CMK (cell line): ENCODE measurements at regions not wholly inside any gene's neighbourhood (a gene's known extent, or its start where the extent isn't known, plus 50 kb on each side); places are given as distances from the start of the nearest gene placed in this dataset.

ENCODE experiments used
- DNase-seq: peaks from one replicate; pipeline ENCODE4 v3.0.0-alpha.2; 2010; ENCODE audit warnings: low read depth

- DNase-seq: no peak
Measured at GRCh38 chr9:115481769-115482168, 363.8 kb upstream of the TNC start.

GRCh38 chr9:115482747-115483146 is 364.8 kb upstream of the TNC start:
- no peak for DNase-seq

DNA sequence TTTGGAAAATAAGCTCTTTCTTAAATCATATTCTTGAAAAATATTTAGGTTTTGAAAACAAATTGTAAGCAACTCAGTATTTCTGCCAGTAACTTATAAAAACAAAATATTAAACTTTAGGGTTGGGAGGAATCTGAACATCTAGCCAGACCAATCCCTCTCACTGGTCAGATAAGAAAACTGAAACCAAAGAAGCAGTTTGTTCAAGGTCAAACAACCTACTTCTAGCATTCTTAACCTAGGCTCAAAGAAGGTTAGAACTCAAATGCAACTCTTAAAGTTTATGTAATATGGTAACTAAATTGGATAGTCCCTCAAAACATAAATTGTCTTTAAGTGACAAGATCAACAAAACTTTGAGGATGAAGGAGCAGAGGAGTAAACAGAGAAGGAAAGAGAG is 374.9 kb upstream of the TNC start:
- no peak for DNase-seq

DNA sequence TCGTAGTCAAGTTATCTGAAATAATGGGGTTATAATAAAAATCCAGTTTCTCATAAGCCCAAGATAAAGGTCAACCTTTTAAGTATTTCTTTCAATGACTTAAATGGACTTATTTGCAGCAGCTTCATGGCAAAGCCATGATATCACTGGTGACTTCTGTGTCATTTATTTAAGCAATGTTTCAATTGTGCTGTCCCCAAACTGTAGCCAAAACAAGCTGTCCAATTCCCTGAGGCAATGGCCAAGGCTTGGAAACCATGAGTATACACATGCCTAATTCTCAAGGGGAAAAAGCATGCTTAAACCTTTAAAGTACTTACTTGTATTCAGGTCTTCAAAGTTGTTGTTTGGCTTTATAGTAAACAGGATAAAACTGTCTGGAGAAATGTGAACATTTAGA is 376.4 kb upstream of the TNC start:
- DNase-seq: no peak

DNA sequence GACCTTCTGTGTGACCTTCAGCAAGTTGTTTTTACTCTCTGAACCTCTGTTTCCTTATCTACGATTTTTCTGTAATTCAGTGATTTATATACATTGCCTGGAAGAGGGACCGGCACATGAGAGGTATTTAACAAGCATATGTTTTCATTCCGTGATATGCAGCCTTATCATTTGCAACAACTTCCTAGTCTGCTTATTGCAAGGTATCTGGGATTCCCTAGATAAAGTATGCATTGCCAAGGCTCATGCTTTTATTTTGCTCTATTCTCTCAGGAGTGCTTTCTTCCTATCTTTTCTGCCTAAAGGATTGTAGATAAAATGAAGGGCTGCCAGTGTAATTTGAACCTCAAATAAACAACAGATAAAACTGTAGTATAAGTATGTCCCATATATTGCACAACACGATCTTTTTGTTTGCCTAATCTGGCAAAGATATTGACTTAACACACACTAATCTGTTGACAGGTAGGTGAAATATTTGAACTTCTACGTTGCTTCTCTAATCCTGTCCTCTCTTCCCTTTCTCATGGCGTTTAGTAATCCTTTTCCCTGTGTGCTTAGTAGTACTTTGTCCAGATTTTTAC is 377.2 kb upstream of the TNC start:
- DNase-seq: no peak

DNA sequence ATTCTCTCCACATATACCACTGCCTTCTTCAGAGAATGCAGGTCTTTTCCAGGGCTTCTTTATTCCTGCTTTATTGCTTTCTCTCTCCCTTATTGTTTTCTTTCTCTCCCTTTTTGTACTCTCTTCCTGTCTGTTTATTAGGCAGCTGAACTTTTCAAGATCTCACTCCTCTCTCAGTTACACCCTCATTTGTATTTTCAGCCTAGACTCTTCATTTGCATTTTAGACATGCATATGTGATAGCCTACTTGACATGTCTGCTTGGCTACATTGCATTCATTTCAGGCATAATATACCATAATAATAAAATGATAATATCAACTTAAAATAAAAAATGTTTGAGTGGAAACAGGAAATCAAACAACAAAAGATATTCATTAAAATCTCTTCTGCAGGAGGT is 377.9 kb upstream of the TNC start:
- DNase-seq: no peak

DNA sequence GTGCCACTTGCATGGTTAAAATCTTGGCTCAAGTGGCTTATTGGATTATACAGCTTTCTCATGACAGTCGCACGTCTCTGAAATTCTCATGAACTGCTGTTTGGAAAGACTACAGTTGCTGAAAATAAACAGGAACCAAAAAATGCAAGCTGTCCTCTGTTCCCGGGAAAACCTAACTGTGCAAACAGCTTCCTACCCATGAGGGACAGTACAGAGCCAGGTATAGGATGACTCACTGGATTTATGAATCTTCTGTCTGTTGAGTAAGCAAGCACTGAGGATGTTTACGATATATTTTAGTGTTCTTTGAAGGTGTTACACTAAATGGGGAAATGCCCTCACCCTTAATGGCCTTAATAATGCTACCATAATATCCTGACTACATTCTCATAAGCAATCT is 380.3 kb upstream of the TNC start:
- no peak for DNase-seq

GRCh38 chr9:115507148-115507547 is 389.2 kb upstream of the TNC start:
- DNase-seq: no peak

- no peak for DNase-seq
Measured at GRCh38 chr9:115513148-115513547, 395.2 kb upstream of the TNC start.

DNA sequence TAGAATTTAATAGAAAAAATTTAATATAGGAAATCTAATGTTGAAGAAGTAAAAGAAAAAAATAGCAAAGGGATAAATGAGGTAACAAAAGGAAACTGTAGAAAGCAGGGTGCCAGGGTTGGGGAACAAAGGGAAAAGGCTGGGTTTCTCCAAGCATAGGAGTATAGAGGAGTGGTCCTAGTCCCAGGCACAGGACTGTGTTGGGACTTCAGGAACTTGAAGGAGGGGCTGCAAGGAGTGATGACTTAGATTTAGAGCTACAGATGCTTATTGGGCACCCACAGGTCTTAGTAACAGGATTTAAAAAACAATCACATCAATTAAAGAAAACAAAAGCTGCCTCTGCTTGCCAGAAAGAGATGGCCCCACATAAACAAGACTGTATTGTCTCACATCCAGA is 396.5 kb upstream of the TNC start:
- DNase-seq: no peak

- DNase-seq: no peak
Measured at GRCh38 chr9:115517335-115518075, 399.5 kb upstream of the TNC start.

DNA sequence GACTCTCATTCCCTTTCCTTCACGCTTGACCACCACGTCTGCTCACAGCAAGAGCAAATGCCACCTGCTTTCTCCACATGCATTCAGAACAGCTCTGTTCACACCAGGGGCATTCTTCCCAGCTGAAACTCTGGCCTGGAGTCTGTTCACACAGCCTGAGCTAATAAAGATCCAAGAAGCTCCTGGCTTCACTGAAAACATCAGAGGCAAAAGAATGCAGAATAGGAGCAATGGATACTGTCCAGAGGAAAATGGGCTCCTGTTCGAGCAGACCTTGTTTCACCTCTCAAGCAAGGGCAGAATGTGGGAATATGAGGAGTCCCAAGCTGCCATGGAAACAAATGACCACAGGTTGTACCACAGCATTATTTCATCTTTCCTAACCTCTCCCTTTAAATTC is 402.7 kb upstream of the TNC start:
- DNase-seq: no peak

DNA sequence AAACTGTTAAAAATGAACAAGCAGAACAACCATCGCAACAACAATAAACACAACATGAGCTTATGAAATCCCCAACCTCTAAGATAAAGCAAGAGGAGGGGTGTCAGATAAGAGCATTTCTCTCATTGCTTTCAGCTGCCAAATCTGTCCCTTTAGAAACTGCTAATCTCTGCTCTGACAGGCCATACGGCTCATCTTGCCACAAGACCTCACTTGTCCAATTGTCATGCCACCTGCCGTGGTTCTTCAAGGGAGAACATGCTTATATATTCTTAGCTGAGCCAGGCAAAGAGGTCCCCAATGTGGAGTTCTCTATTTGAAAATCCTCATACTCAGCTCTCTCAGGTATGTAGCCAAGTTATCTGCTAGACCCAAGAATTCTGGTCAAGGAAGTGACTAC is 405.0 kb upstream of the TNC start:
- no peak for DNase-seq

DNA sequence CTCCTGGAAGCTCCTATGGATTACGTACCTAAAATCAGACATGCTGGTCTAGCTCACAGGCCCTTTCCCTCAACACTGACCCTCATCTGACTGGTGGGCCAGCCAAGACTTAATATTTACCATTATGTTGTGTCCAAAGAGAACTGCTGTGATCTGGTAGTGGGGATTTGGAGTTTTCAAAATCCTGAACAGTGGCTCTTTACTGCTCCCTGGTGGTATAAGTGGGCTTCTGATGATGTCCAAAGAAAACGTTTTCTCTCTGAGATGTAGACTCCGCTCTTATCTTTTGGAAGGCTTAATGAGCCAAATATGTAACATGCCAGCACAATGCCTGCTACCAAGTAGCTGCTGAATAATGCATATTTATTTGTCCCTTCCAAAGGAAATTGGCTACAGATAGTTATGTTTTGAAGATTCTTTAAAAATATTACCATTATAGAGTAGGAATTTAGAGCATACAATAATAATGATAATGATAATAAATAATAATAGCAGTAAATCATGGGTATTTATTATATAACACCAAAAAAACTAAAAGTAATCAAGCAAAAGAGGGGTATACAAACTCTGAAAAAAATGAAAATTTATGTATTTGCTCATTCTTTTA is 406.6 kb upstream of the TNC start:
- no peak for DNase-seq

DNA sequence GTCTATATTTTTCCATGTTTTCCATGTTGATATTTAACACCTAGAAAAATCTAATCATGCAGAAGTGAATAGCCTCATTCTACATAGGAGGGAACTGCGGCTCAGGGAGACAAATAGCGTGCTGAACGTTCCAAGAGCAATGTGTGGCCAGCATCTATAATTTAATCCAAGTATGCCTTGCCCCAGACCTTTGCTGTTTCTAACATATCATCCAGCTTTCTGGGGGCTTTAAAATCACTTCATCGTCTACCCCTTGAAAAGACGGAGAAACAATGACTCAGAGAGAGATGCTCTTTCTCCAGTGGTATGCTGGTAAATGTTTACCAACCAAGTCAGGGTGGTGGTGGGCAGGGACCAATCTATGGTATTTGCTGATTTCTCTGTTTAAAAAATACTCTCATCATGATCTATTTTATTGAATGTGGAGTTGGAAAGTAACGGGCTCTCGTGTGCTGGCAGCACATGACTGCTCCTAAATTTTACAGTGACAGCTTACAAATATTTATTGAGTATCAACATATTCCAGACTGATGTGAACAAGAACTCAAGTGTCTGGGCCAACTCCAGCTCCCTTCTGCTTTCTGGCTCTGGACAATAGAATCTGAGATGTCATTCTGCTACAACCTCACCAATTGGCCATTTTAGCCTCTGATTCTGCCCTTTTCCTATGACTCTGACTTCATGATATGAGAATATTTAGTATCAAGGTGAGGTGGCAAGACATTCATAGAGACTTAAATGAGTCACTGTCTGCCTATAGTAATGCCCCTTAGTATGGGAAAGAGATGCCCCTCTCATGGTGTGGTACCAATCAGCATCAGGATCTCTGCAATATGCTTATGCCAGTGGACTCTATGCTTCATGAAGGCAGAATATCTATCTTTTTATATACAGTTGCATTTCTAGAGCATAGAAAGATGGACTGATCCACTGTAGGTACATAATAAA is 407.4 kb upstream of the TNC start:
- DNase-seq: no peak

GRCh38 chr9:115531410-115532125 is 413.6 kb upstream of the TNC start:
- no peak for DNase-seq

DNA sequence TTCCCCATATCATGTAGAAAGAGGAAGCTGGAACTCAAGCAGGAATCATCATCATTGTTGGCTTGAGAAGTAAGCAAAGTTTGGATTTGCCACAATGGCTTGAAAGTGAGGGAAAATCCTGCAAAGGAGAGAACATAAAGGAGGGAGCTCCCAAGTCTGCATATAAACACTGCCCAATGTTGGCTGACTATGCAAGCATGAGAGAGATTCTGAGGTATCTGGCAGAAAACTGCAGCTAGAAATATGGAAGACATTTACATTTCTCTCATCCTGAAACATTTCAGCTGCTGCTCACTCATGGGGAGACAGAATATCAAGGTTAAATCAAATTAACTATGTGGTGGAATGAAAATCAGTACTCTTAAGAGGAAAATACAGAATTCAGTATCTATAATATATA is 415.6 kb upstream of the TNC start:
- no peak for DNase-seq

GRCh38 chr9:115540091-115540490 is 422.1 kb upstream of the TNC start:
- DNase-seq: no peak

GRCh38 chr9:115543511-115543910 is 425.6 kb upstream of the TNC start:
- no peak for DNase-seq

DNA sequence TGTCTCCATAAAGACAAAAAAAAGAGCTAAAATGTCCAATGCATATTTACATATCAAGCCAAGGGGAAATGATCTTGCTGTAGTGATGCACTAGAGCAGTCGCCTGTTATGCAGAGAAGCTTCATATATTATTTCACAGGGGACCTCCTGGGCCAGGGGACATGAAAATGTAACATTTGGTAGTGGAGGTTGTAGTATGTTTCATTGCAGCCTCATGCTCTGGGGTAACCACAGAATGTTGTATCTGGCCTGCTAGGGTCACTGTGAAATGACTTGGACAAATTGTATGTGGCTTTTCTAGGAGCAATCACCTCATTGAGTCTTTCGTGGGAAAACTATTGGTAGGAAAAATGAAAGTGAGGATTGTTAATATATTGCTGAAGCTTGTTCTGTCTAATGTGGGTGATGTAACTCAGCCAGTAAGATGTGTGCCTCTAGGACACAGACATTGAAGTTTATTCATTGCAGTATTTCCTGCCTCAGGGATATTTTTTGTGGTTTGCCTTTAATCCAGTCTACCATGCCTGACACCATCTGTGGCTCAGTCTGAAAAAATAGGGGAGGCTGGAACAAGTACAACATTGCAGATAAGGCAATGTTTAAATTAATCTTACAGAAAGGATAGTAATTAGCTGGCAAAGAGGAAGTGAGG is 430.8 kb upstream of the TNC start:
- no peak for DNase-seq

- DNase-seq: no peak
Measured at GRCh38 chr9:115551396-115551795, 433.4 kb upstream of the TNC start.
